ENCODE measurements at regions not wholly inside any gene's neighbourhood (a gene's known extent, or its start where the extent isn't known, plus 50 kb on each side); places are given as distances from the start of the nearest gene placed in this dataset.

DNA sequence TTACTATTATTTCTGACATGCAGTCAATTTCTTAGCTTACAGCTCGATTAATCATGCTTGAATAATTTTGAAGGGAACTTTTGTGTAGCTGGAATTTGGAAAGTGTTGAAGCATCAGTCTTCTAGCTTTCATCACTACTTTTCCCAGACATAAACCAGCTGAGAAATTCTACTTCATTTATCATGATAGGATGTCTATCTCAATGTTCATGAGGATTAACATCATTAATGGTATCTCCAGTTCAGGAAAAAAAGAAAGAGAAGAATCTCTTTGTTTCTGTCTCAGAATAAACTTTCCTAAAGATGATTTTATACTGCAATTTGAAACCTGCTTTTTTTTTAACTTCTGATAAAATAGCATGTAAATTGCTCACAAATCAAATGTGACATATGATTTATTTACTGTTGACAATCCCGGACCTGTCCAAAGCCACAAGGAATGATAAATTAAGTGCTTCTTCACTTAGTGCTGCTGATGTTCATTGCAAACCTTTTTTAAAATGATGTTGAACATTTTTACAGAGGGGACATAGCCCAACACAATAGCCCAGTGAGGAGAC is 412.1 kb upstream of the CLINT1 start:
- no peak for DNase-seq
- no peaks in the 10 kb centered on the region for H3K27me3 ChIP-seq (ENCODE audit: control insufficient read depth in 1 of 2, insufficient read depth in 2 of 2, low read length in 2 of 2)
- CTCF ChIA-PET, result no interaction called here
- no peak for TF ChIP-seq CTCF (IDR thresholded peaks at IDR 0.05)
- POLR2A ChIA-PET, result no interaction called here
- H3K9me3 ChIP-seq (ENCODE audit: control insufficient read depth in 1 of 2, insufficient read depth in 1 of 2, low read length in 2 of 2), result peaks cover 5 to 6% of the 10 kb centered on the region in 2 experiments
- intact Hi-C loops (cut with DNase I, micrococcal nuclease), result no loop called here
- no peak overlapping the region for H3K27ac Mint-ChIP-seq
- H3K4me3 Mint-ChIP-seq, result no peak overlapping the region
- no peaks in the 10 kb centered on the region for H3K36me3 Mint-ChIP-seq (ENCODE audit: low read depth)
- H3K27ac ChIP-seq (ENCODE audit: low read depth in 1 of 2, low read length in 2 of 2), result no peak overlapping the region
- no peak for ATAC-seq (ENCODE audit: poor library complexity)
- no peak overlapping the region for H3K4me3 ChIP-seq (ENCODE audit: low read length)
- no peaks in the 10 kb centered on the region for H3K27me3 Mint-ChIP-seq
- H3K4me1 Mint-ChIP-seq (ENCODE audit: low read depth), result no peaks in the 10 kb centered on the region
- no peaks in the 10 kb centered on the region for H3K4me1 ChIP-seq (ENCODE audit: insufficient read depth, low read length)
- no peaks in the 10 kb centered on the region for H3K9me3 Mint-ChIP-seq
- no peaks in the 10 kb centered on the region for H3K36me3 ChIP-seq (ENCODE audit: insufficient read depth, low read length)

- no peak for ATAC-seq (ENCODE audit: poor library complexity)
- H3K36me3 ChIP-seq (ENCODE audit: insufficient read depth, low read length), result no peaks in the 10 kb centered on the region
- no peaks in the 10 kb centered on the region for H3K27me3 Mint-ChIP-seq
Observed at GRCh38 chr5:158268286-158268685, 409.3 kb upstream of the CLINT1 start.

GRCh38 chr5:158267228-158267627 is 408.3 kb upstream of the CLINT1 start:
- H3K27ac Mint-ChIP-seq, result no peak overlapping the region
- TF ChIP-seq CTCF (IDR thresholded peaks at IDR 0.05), result no peak
- no peaks in the 10 kb centered on the region for H3K27me3 Mint-ChIP-seq
- Histone ChIP-seq H3K4me1 (ENCODE audit: insufficient read depth, low read length) (no peaks in the 10 kb centered on the region), H3K9me3 (ENCODE audit: control insufficient read depth in 1 of 2, insufficient read depth in 1 of 2, low read length in 2 of 2) (peaks cover 5 to 6% of the 10 kb centered on the region in 2 experiments), H3K4me3 (ENCODE audit: low read length) (no peak overlapping the region), H3K36me3 (ENCODE audit: insufficient read depth, low read length) (no peaks in the 10 kb centered on the region), H3K27me3 (ENCODE audit: control insufficient read depth in 1 of 2, insufficient read depth in 2 of 2, low read length in 2 of 2) (no peaks in the 10 kb centered on the region), H3K27ac (ENCODE audit: low read depth in 1 of 2, low read length in 2 of 2) (no peak overlapping the region)
- POLR2A ChIA-PET, result no interaction called here
- intact Hi-C loops (cut with DNase I, micrococcal nuclease), result no loop called here
- no peaks in the 10 kb centered on the region for H3K9me3 Mint-ChIP-seq
- ATAC-seq (ENCODE audit: poor library complexity) (no peak), DNase-seq (no peak)
- H3K36me3 Mint-ChIP-seq (ENCODE audit: low read depth), result no peaks in the 10 kb centered on the region
- CTCF ChIA-PET, result interaction anchor here (0.9 to 1.4 kb wide), 2 partner anchors 11 to 450 kb away, joined by 3 read pairs; no protein-coding TSS in a partner anchor
- H3K4me3 Mint-ChIP-seq, result no peak overlapping the region
- H3K4me1 Mint-ChIP-seq (ENCODE audit: low read depth), result no peaks in the 10 kb centered on the region

More at GRCh38 chr5:158268286-158268685, 409.3 kb upstream of the CLINT1 start:
- no peak for TF ChIP-seq CTCF (IDR thresholded peaks at IDR 0.05)
- Mint-ChIP-seq H3K4me1 (ENCODE audit: low read depth) (no peaks in the 10 kb centered on the region), H3K36me3 (ENCODE audit: low read depth) (no peaks in the 10 kb centered on the region), H3K4me3 (no peak overlapping the region), H3K9me3 (no peaks in the 10 kb centered on the region), H3K27ac (no peak overlapping the region)
- Histone ChIP-seq H3K4me3 (ENCODE audit: low read length) (no peak overlapping the region), H3K27ac (ENCODE audit: low read depth in 1 of 2, low read length in 2 of 2) (no peak overlapping the region), H3K27me3 (ENCODE audit: control insufficient read depth in 1 of 2, insufficient read depth in 2 of 2, low read length in 2 of 2) (no peaks in the 10 kb centered on the region), H3K9me3 (ENCODE audit: control insufficient read depth in 1 of 2, insufficient read depth in 1 of 2, low read length in 2 of 2) (peaks cover 5 to 6% of the 10 kb centered on the region in 2 experiments), H3K4me1 (ENCODE audit: insufficient read depth, low read length) (no peaks in the 10 kb centered on the region)
- DNase-seq, result no peak
- intact Hi-C loops (cut with DNase I, micrococcal nuclease), result no loop called here
- POLR2A ChIA-PET, result no interaction called here
- CTCF ChIA-PET, result no interaction called here

All from CD4-positive, alpha-beta T cell (primary cell).